ENCODE measurements at regions not wholly inside any gene's neighbourhood (a gene's known extent, or its start where the extent isn't known, plus 50 kb on each side); places are given as distances from the start of the nearest gene placed in this dataset.

DNA sequence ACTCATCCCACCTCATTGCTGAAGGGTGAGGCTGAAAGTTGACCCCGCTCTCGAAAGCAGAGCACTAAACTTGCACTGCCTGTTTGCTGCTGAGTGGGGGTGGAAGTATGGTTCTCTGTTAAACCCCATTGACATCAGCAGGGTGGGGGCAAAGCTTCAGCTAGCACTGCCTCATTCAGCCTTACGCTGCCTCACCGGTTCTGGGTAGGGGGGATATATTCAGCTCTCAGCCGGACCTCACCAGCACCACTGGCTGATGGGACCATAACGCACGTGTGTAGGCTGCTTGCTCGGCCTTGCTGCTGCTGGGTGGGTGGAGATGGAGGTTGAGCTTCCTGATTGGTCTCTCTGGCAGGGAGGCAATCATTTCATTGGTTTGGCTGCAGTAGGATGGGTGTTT is 265.7 kb upstream of the RTL1 start:
- H3K27ac ChIP-seq = no peak overlapping the region
- TF ChIP-seq, protein P1, sequence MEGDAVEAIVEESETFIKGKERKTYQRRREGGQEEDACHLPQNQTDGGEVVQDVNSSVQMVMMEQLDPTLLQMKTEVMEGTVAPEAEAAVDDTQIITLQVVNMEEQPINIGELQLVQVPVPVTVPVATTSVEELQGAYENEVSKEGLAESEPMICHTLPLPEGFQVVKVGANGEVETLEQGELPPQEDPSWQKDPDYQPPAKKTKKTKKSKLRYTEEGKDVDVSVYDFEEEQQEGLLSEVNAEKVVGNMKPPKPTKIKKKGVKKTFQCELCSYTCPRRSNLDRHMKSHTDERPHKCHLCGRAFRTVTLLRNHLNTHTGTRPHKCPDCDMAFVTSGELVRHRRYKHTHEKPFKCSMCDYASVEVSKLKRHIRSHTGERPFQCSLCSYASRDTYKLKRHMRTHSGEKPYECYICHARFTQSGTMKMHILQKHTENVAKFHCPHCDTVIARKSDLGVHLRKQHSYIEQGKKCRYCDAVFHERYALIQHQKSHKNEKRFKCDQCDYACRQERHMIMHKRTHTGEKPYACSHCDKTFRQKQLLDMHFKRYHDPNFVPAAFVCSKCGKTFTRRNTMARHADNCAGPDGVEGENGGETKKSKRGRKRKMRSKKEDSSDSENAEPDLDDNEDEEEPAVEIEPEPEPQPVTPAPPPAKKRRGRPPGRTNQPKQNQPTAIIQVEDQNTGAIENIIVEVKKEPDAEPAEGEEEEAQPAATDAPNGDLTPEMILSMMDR (conservative IDR thresholded peaks at IDR 0.05) = no peak
- TF ChIP-seq ZFX (IDR thresholded peaks at IDR 0.05) = no peak

DNA sequence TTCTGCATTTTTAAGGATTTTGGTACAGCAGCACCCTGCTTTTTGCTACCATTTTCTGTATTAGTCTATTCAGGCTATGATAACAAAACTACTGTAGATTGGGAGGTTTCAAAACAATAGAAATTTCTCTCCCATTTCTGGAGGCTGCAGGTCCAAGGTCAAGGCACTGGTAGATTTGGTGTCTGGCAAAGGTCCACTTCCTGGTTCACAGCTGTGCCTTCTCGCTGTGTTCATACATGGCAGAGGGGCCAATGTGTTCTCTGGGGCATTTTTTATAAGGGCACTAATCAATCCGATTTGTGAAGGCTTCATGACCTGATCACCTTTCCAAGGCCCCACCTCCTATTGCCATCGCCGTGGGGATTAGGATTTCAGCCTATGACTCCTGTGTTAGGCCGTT is 268.1 kb upstream of the RTL1 start:
- TF ChIP-seq, protein P1 (conservative IDR thresholded peaks at IDR 0.05) = no peak
- no peak overlapping the region for H3K27ac ChIP-seq

DNA sequence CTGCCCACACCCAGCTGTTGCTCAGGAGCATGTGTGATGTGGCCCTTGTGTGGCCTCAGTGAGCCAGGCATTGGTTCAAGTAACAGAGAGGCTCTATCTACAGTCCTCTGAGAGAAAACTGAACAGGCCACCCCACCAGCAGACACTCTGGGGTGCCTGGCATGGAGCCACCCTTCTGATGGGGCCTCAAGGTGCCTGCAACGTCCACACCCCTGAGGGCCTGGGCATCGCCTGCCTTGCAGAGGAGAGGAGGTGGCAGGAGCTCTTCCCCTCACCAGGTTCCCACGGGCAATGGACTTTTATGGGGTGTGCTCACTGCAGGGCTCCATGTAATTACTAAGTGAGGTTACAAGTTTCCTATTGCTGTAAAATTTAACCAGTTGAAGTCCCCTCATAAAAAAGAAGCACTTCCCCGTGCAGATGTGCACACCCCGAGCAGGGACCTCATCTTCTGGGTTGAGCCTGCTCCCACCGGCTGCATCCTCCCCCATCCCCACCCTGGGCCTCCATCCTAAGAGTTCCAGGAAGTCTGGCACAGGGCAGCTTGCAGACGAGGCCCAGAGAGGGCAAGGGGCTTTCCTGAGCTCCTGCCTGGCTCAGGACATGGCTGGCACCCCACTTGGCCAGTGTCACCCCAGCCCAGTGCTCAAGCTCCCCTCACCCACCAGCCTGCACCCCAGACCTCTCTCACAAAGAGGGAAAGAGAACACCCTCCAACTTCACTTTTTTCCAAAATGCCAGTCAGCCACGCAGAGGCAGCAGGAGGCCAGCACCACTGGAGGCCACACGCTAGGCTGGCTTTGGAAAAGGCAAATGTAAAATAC is 270.4 kb upstream of the RTL1 start:
- no peak for TF ChIP-seq ZFX (IDR thresholded peaks at IDR 0.05)
- TF ChIP-seq, protein P1 (conservative IDR thresholded peaks at IDR 0.05) = no peak
- H3K27ac ChIP-seq = no peak overlapping the region

DNA sequence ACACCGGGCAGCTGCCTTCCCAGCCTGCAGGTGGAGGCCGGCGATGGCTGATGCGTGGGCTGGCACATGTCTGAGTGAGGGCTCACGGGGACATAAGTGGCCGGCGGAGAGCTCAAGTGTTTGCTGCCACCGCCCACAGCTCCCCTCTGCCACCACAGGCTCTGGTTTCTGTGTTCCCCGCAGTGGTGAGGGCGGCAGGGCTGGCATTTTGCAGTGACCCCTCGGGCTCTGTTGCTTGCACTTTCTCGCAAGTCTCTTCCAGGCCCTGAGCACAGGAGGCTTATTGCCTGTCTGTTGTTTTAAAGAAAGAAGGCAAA is 271.0 kb upstream of the RTL1 start:
- TF ChIP-seq, protein P1 (conservative IDR thresholded peaks at IDR 0.05) = no peak
- no peak for TF ChIP-seq ZFX (IDR thresholded peaks at IDR 0.05)
- H3K27ac ChIP-seq = no peak overlapping the region

DNA sequence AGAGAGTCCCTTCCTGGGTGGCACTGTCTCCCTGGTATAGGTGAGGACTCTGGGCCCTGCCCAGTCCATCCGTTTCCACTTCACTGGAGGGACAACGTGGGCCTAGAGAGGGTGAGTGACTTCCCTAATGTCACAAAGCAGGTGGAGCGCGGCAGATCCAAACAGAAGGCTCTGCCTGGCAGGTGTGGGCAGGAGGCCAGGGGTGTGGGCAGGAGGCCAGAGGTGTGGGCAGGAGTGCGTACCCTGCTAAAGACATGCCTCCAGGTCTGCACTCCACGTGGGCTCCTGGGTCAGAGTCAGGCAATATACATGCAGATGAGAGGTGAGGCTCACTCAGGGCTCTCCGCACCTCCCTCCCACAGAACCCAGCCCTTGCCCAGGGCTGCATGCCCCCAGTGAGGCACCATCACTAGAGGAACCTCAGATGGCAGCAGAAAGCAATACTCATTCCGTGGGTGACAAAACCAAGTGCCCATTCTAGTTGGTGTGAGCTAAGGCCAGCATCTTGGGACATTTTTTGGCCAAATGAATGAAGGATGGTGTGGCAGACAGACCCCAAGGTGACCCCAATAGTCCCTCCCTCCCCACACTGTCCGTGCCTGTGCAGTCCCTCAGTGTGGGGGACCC is 271.6 kb upstream of the RTL1 start:
- TF ChIP-seq ZFX (IDR thresholded peaks at IDR 0.05) = no peak
- TF ChIP-seq, protein P1 (conservative IDR thresholded peaks at IDR 0.05) = no peak
- no peak overlapping the region for H3K27ac ChIP-seq

DNA sequence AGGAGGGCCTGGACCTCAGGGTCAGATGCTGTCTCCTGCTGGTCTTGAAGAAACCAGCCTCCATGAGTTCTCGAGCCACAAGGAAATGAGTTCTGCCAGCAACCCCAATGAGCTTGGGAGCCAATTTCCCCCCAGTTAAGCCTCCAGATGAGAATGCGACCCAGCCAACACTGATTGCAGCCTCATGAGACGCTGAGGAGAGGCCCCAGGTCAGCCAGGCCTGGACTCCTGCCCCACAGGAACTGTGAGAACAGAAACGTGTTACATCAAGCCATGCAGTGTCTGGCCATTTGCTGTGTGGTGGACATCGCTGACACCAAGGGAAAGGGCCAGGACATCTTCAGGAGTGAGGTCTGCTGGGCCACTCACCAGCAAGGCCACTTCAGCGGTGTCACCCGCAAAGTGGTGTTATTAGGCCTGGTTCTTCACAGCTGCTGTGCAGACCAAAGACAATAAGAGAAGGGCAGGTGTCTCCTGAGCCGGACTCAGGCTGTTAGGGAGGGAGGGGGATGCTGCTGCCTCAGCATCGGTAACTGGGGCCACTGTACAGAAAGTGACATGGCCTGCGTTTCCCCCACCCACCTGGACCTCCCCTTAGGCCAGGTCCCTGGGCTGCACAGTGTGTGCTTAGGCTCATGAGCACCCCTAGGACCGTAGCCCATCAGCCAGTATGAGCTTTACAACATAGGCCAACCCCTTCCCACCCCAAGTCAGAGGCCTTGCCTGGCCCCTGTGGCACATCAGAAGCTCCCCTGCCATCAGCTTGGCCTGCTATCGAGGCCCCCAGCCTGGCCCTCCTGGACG is 272.4 kb upstream of the RTL1 start:
- no peak overlapping the region for H3K27ac ChIP-seq
- TF ChIP-seq ZFX (IDR thresholded peaks at IDR 0.05) = no peak
- TF ChIP-seq, protein P1 (conservative IDR thresholded peaks at IDR 0.05) = no peak
